ENCODE measurements at regions not wholly inside any gene's neighbourhood (a gene's known extent, or its start where the extent isn't known, plus 50 kb on each side); places are given as distances from the start of the nearest gene placed in this dataset.

GRCh38 chr3:31364711-31365110 is 168.0 kb upstream of the STT3B start:
- no peaks in the 10 kb centered on the region for H3K36me3 ChIP-seq (ENCODE audit: control insufficient read depth, insufficient read depth, low read length)
- TF ChIP-seq CTCF (IDR thresholded peaks at IDR 0.05; ENCODE audit: insufficient read depth, low read length, poor library complexity, severe bottlenecking) = peak; percentile 21
- H3K27me3 ChIP-seq (replicated peaks; ENCODE audit: control insufficient read depth, insufficient read depth, low read length) = no peaks in the 10 kb centered on the region
- no peak for DNase-seq (ENCODE audit: extremely low read depth, insufficient read length)
- H3K4me3 ChIP-seq (replicated peaks; ENCODE audit: low read depth, low read length) = no peak overlapping the region

GRCh38 chr3:31367518-31367917 is 165.2 kb upstream of the STT3B start:
- Histone ChIP-seq H3K36me3 (ENCODE audit: control insufficient read depth, insufficient read depth, low read length) (no peaks in the 10 kb centered on the region), H3K4me3 (replicated peaks; ENCODE audit: low read depth, low read length) (no peak overlapping the region), H3K27me3 (replicated peaks; ENCODE audit: control insufficient read depth, insufficient read depth, low read length) (no peaks in the 10 kb centered on the region)
- TF ChIP-seq CTCF (IDR thresholded peaks at IDR 0.05; ENCODE audit: insufficient read depth, low read length, poor library complexity, severe bottlenecking) = no peak
- no peak for DNase-seq (ENCODE audit: extremely low read depth, insufficient read length)

- Histone ChIP-seq H3K36me3 (ENCODE audit: control insufficient read depth, insufficient read depth, low read length) (no peaks in the 10 kb centered on the region), H3K4me3 (replicated peaks; ENCODE audit: low read depth, low read length) (no peak overlapping the region), H3K27me3 (replicated peaks; ENCODE audit: control insufficient read depth, insufficient read depth, low read length) (no peaks in the 10 kb centered on the region)
- no peak for TF ChIP-seq CTCF (IDR thresholded peaks at IDR 0.05; ENCODE audit: insufficient read depth, low read length, poor library complexity, severe bottlenecking)
- DNase-seq (ENCODE audit: extremely low read depth, insufficient read length) = no peak
Measured at GRCh38 chr3:31369637-31370379, 162.9 kb upstream of the STT3B start.

- TF ChIP-seq CTCF (IDR thresholded peaks at IDR 0.05; ENCODE audit: insufficient read depth, low read length, poor library complexity, severe bottlenecking) = no peak
- H3K36me3 ChIP-seq (ENCODE audit: control insufficient read depth, insufficient read depth, low read length) = no peaks in the 10 kb centered on the region
- no peak overlapping the region for H3K4me3 ChIP-seq (replicated peaks; ENCODE audit: low read depth, low read length)
- H3K27me3 ChIP-seq (replicated peaks; ENCODE audit: control insufficient read depth, insufficient read depth, low read length) = no peaks in the 10 kb centered on the region
- DNase-seq (ENCODE audit: extremely low read depth, insufficient read length) = no peak
Measured at GRCh38 chr3:31370380-31370666, 162.4 kb upstream of the STT3B start.

GRCh38 chr3:31370681-31371080 is 162.0 kb upstream of the STT3B start:
- no peak overlapping the region for H3K4me3 ChIP-seq (replicated peaks; ENCODE audit: low read depth, low read length)
- H3K36me3 ChIP-seq (ENCODE audit: control insufficient read depth, insufficient read depth, low read length) = no peaks in the 10 kb centered on the region
- H3K27me3 ChIP-seq (replicated peaks; ENCODE audit: control insufficient read depth, insufficient read depth, low read length) = no peaks in the 10 kb centered on the region
- no peak for TF ChIP-seq CTCF (IDR thresholded peaks at IDR 0.05; ENCODE audit: insufficient read depth, low read length, poor library complexity, severe bottlenecking)
- no peak for DNase-seq (ENCODE audit: extremely low read depth, insufficient read length)
